ENCODE measurements at regions not wholly inside any gene's neighbourhood (a gene's known extent, or its start where the extent isn't known, plus 50 kb on each side); places are given as distances from the start of the nearest gene placed in this dataset.

GRCh38 chr12:86634456-86635410, 378.5 kb upstream of the MGAT4C start:
- H3K36me3 ChIP-seq (ENCODE audit: insufficient read depth, low read length), result no peaks in the 10 kb centered on the region
- H3K27me3 ChIP-seq (ENCODE audit: insufficient read depth, low read length), result no peaks in the 10 kb centered on the region
- H2AFZ ChIP-seq (ENCODE audit: low read depth, low read length), result no peak overlapping the region
- no peak overlapping the region for H3K4me3 Mint-ChIP-seq (ENCODE audit: unreplicated experiment)
- no peak overlapping the region for H3K9ac ChIP-seq (ENCODE audit: low read length)
- H3K9me3 ChIP-seq (ENCODE audit: insufficient read depth, low read depth, low read length), result no peaks in the 10 kb centered on the region
- DNase-seq (ENCODE audit: low read depth) (peak; percentile 32), FAIRE-seq (peak; percentile 20)
- no peaks in the 10 kb centered on the region for H3K4me1 ChIP-seq (ENCODE audit: insufficient read depth, low read length)
- no peaks in the 10 kb centered on the region for H3K79me2 ChIP-seq (ENCODE audit: insufficient read depth, low read length)
- H3K9me3 Mint-ChIP-seq (ENCODE audit: unreplicated experiment), result no peaks in the 10 kb centered on the region
- no peak overlapping the region for H3K4me2 ChIP-seq (ENCODE audit: low read length)
- H3K27me3 Mint-ChIP-seq (ENCODE audit: low read depth, unreplicated experiment), result no peaks in the 10 kb centered on the region
- TF ChIP-seq CTCF (IDR thresholded peaks at IDR 0.05; ENCODE audit: insufficient read depth, low read depth, low read length), result no peak
- no peak for TF ChIP-seq EZH2 (IDR thresholded peaks at IDR 0.05; ENCODE audit: insufficient read depth, low read length)
- no peak overlapping the region for H3K4me3 ChIP-seq (ENCODE audit: insufficient read depth, low read depth, low read length)
- H3K4me1 Mint-ChIP-seq (ENCODE audit: low read depth, unreplicated experiment), result peaks cover 3% of the 10 kb centered on the region
- no peak overlapping the region for H3K27ac ChIP-seq (ENCODE audit: low read depth, low read length)
- H4K20me1 ChIP-seq (ENCODE audit: insufficient read depth, low read length), result no peaks in the 10 kb centered on the region
- no peak overlapping the region for H3K27ac Mint-ChIP-seq (ENCODE audit: unreplicated experiment)
- no peaks in the 10 kb centered on the region for H3K36me3 Mint-ChIP-seq (ENCODE audit: low read depth, unreplicated experiment)

DNA sequence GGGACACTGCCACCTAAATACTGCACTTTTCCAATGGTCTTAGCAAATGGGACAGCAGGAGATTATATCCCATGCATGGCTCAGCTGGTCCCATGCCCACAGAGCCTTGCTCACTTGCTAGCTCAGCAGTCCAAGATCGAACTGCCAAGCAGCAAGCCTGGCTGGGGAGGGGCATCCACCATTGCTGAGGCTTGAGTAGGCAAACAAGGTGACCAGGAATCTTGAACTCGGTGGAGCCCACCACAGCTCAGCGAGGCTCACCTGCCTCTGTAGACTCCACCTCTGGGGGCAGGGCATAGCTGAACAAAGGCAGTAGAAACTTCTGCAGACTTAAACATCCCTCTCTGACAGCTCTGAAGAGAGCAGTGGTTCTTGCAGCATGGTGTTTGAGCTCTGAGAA, 370.8 kb upstream of the MGAT4C start:
- Mint-ChIP-seq H3K4me1 (ENCODE audit: low read depth, unreplicated experiment) (no peaks in the 10 kb centered on the region), H3K27ac (ENCODE audit: unreplicated experiment) (no peak overlapping the region), H3K27me3 (ENCODE audit: low read depth, unreplicated experiment) (no peaks in the 10 kb centered on the region), H3K36me3 (ENCODE audit: low read depth, unreplicated experiment) (no peaks in the 10 kb centered on the region), H3K9me3 (ENCODE audit: unreplicated experiment) (peaks cover 29% of the 10 kb centered on the region), H3K4me3 (ENCODE audit: unreplicated experiment) (no peak overlapping the region)
- Histone ChIP-seq H3K27ac (ENCODE audit: low read depth, low read length) (no peak overlapping the region), H2AFZ (ENCODE audit: low read depth, low read length) (no peak overlapping the region), H3K4me1 (ENCODE audit: insufficient read depth, low read length) (no peaks in the 10 kb centered on the region), H3K27me3 (ENCODE audit: insufficient read depth, low read length) (no peaks in the 10 kb centered on the region), H4K20me1 (ENCODE audit: insufficient read depth, low read length) (no peaks in the 10 kb centered on the region), H3K4me3 (ENCODE audit: insufficient read depth, low read depth, low read length) (no peak overlapping the region), H3K9me3 (ENCODE audit: insufficient read depth, low read depth, low read length) (no peaks in the 10 kb centered on the region), H3K4me2 (ENCODE audit: low read length) (no peak overlapping the region), H3K9ac (ENCODE audit: low read length) (no peak overlapping the region), H3K36me3 (ENCODE audit: insufficient read depth, low read length) (no peaks in the 10 kb centered on the region), H3K79me2 (ENCODE audit: insufficient read depth, low read length) (no peaks in the 10 kb centered on the region)
- DNase-seq (ENCODE audit: low read depth), result no peak
- TF ChIP-seq EZH2 (IDR thresholded peaks at IDR 0.05; ENCODE audit: insufficient read depth, low read length), result no peak
- TF ChIP-seq CTCF (IDR thresholded peaks at IDR 0.05; ENCODE audit: insufficient read depth, low read depth, low read length), result no peak
- FAIRE-seq, result no peak

DNA sequence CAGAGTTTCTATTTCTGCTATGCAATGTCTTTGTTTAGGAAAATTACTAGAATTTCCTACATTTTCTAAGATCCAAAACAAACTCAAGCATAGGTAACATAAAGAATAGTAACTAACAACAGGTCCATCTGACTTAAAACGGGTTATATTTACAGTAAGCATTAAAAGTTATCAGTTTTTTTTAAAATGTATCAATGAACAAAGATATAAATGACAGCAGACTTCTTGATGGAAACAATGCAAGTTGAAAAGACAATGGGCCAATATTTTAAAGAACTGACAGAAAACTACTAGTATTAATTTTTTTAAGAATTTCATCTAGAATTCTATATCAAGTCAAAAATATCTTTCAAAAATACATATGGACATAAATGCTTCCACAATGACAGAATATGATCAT, 367.1 kb upstream of the MGAT4C start:
- TF ChIP-seq EZH2 (IDR thresholded peaks at IDR 0.05; ENCODE audit: insufficient read depth, low read length) (no peak), CTCF (IDR thresholded peaks at IDR 0.05; ENCODE audit: insufficient read depth, low read depth, low read length) (no peak)
- no peak for FAIRE-seq
- no peak overlapping the region for H3K4me3 Mint-ChIP-seq (ENCODE audit: unreplicated experiment)

More for the DNA sequence above, 367.1 kb upstream of the MGAT4C start:
- Histone ChIP-seq H3K27me3 (ENCODE audit: insufficient read depth, low read length) (no peaks in the 10 kb centered on the region), H3K79me2 (ENCODE audit: insufficient read depth, low read length) (no peaks in the 10 kb centered on the region), H3K9ac (ENCODE audit: low read length) (no peak overlapping the region), H3K4me1 (ENCODE audit: insufficient read depth, low read length) (no peaks in the 10 kb centered on the region), H4K20me1 (ENCODE audit: insufficient read depth, low read length) (no peaks in the 10 kb centered on the region), H3K9me3 (ENCODE audit: insufficient read depth, low read depth, low read length) (no peaks in the 10 kb centered on the region), H3K4me2 (ENCODE audit: low read length) (no peak overlapping the region), H3K27ac (ENCODE audit: low read depth, low read length) (no peak overlapping the region), H2AFZ (ENCODE audit: low read depth, low read length) (no peak overlapping the region), H3K36me3 (ENCODE audit: insufficient read depth, low read length) (no peaks in the 10 kb centered on the region), H3K4me3 (ENCODE audit: insufficient read depth, low read depth, low read length) (no peak overlapping the region)
- DNase-seq (ENCODE audit: low read depth), result peak; percentile 3
- no peaks in the 10 kb centered on the region for H3K27me3 Mint-ChIP-seq (ENCODE audit: low read depth, unreplicated experiment)
- no peak overlapping the region for H3K27ac Mint-ChIP-seq (ENCODE audit: unreplicated experiment)
- no peaks in the 10 kb centered on the region for H3K4me1 Mint-ChIP-seq (ENCODE audit: low read depth, unreplicated experiment)
- H3K36me3 Mint-ChIP-seq (ENCODE audit: low read depth, unreplicated experiment), result no peaks in the 10 kb centered on the region
- peaks cover 17% of the 10 kb centered on the region for H3K9me3 Mint-ChIP-seq (ENCODE audit: unreplicated experiment)

Measured in astrocyte (in vitro differentiated cells and primary cell).